Neural cell (in vitro differentiated cells): ENCODE measurements at regions not wholly inside any gene's neighbourhood (a gene's known extent, or its start where the extent isn't known, plus 50 kb on each side); places are given as distances from the start of the nearest gene placed in this dataset.

Experiments used
- CTCF ChIP-seq: fragments of 450-650 bp; IDR thresholded peaks from 2 replicates; pipeline ENCODE4 v1.5.1; 2014; ENCODE audit warnings: antibody characterized with exemption, mild to moderate bottlenecking, moderate library complexity; ENCODE audit not compliant: poor library complexity, severe bottlenecking
- EP300 ChIP-seq: fragments of 450-650 bp; conservative IDR thresholded peaks from 2 replicates; pipeline ENCODE4 v1.6.1; 2014; ENCODE audit warnings: antibody characterized with exemption, mild to moderate bottlenecking, moderate library complexity; ENCODE audit not compliant: poor library complexity, severe bottlenecking
- EZH2 ChIP-seq: fragments of 200-600, 300-800 bp; shearing (Covaris generic), sonication (generic); IDR thresholded peaks from 2 replicates; pipeline ENCODE4 v1.6.1; 2014; ENCODE audit warnings: antibody characterized with exemption, low read length, borderline replicate concordance, mild to moderate bottlenecking; ENCODE audit not compliant: insufficient read depth, poor library complexity, severe bottlenecking
- MXI1 ChIP-seq: fragments of 450-650 bp; conservative IDR thresholded peaks from 2 replicates; pipeline ENCODE4 v1.6.1; 2014; ENCODE audit warnings: antibody characterized with exemption, mild to moderate bottlenecking; ENCODE audit not compliant: poor library complexity, severe bottlenecking
- POLR2AphosphoS5 ChIP-seq: IDR thresholded peaks from 2 replicates; pipeline ENCODE4 v1.6.1; 2012
- RAD21 ChIP-seq: fragments of 450-650 bp; conservative IDR thresholded peaks from 2 replicates; pipeline ENCODE4 v1.6.1; 2014; ENCODE audit warnings: antibody characterized with exemption, mild to moderate bottlenecking, moderate library complexity
- REST ChIP-seq: IDR thresholded peaks from 2 replicates; pipeline ENCODE4 v1.6.1; 2012; ENCODE audit warnings: borderline replicate concordance
- SMC3 ChIP-seq: fragments of 450-650 bp; conservative IDR thresholded peaks from 2 replicates; pipeline ENCODE4 v1.6.1; 2014; ENCODE audit warnings: antibody characterized with exemption, mild to moderate bottlenecking, moderate library complexity; ENCODE audit not compliant: poor library complexity
- TAF1 ChIP-seq: IDR thresholded peaks from 2 replicates; pipeline ENCODE4 v1.6.1; 2012; ENCODE audit warnings: low read depth

- TF ChIP-seq CTCF = no peak
- TF ChIP-seq EP300 = no peak
- TF ChIP-seq EZH2 = no peak
- TF ChIP-seq POLR2AphosphoS5 = no peak
- TF ChIP-seq REST = no peak
- no peak for TF ChIP-seq TAF1
- TF ChIP-seq SMC3 = no peak
- no peak for TF ChIP-seq MXI1
- no peak for TF ChIP-seq RAD21
Measured at GRCh38 chr11:45436966-45437365, 150.8 kb upstream of the SYT13 start.
